Rectal smooth muscle tissue (tissue), 1 donor: ENCODE measurements at regions not wholly inside any gene's neighbourhood (a gene's known extent, or its start where the extent isn't known, plus 50 kb on each side); places are given as distances from the start of the nearest gene placed in this dataset.

Source experiments
- H3K27ac ChIP-seq: one replicate; pipeline ENCODE4 v1.7.0; 2013; ENCODE audit warnings: low read depth, low read length, inconsistent platforms
- H3K27me3 ChIP-seq: one replicate; pipeline ENCODE4 v1.7.0; 2013; ENCODE audit warnings: low read length; ENCODE audit not compliant: control insufficient read depth, insufficient read depth
- H3K36me3 ChIP-seq: one replicate; pipeline ENCODE4 v1.7.0; 2013; ENCODE audit warnings: low read length; ENCODE audit not compliant: control insufficient read depth, insufficient read depth
- H3K4me1 ChIP-seq: one replicate; pipeline ENCODE4 v1.7.0; 2013; ENCODE audit warnings: low read length; ENCODE audit not compliant: control insufficient read depth, insufficient read depth
- H3K4me3 ChIP-seq: one replicate; pipeline ENCODE4 v1.7.0; 2013; ENCODE audit warnings: low read length
- H3K9ac ChIP-seq: one replicate; pipeline ENCODE4 v1.7.0; 2013; ENCODE audit warnings: low read length

DNA sequence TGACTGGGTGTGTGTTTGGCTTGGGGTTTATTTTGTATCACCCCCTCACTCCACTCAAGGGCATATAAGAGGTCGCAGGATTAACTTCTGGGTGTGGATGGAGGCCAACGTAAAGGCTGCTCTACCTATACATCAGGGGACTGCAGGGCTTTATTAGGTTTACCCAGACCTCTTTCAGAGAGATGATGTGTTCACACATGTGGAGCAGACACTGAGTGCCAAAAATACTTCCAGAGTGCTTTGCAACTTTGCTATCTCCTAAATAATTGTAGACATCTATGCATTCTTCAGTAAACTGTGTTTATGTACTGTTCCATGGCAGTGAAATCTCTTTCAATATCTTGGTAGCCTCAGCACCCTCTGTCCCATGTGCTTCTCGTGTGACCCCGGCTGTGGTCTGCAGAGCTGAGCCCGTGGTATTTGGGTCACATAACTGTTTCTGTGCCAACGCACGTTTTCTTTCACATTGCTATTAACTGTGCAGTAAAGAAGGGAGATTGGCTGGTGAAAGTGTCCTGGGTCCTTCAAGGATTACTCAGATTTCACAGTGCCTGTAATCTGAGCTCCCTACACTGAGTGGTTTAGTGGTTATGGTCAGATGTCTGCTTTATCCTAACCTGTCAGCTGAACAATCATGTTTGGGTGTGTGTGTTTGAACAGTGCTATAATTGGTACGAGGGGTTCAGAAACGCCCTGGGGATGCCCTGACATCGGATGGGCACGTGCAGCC is 208.1 kb downstream of the VAPA start:
- Histone ChIP-seq H3K36me3 (no peaks in the 10 kb centered on the region), H3K9ac (no peak overlapping the region), H3K27me3 (no peaks in the 10 kb centered on the region), H3K27ac (no peak overlapping the region), H3K4me1 (peaks cover 8% of the 10 kb centered on the region), H3K4me3 (no peak overlapping the region)

DNA sequence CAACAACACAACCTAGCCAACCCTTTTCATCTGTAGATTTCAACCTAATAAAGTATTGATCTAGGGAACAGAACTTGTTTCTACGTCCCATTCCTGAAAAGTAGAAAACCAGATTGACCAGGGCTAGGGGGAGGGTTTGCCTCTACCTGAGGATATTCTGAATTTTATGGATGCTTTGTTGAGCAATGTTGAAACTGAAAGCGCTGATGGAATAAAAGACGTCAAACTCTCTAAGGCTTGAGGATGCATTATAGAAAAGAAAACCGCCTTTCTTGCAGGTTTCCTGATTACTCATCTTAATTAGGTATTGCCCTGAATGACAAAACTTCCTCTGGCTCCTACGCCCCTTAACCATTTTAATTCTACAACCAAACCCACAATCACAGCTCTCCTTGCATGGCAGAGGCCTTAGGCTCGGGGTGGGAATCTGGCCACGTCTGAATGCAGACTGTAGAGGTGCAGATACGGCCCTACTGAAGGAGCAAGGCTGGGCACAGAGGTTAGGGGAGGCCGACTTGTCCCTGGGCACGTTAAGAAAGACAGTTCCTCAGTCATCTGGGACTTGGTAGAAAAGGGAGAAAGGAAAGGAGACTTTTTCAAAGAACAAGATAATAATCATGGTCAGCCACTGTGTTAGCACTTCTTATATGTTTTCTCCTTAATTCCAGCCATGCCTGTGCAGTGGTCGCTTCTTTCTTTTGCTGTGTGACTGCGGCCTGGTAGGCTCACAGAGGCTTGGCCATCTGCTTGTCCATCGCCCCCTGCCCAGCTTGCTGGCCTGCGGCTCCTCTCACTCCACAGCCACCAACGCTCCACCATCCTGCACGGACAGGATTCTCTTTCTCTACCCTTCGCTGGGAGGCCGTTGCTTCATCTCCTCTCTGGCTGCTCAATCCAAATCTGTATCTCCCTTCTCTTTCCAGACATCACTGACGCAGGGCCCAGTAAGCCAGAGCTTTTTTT is 209.5 kb downstream of the VAPA start:
- H3K27me3 ChIP-seq: no peaks in the 10 kb centered on the region
- peaks cover 8% of the 10 kb centered on the region for H3K4me1 ChIP-seq
- no peak overlapping the region for H3K4me3 ChIP-seq
- H3K9ac ChIP-seq: no peak overlapping the region
- no peak overlapping the region for H3K27ac ChIP-seq
- no peaks in the 10 kb centered on the region for H3K36me3 ChIP-seq

DNA sequence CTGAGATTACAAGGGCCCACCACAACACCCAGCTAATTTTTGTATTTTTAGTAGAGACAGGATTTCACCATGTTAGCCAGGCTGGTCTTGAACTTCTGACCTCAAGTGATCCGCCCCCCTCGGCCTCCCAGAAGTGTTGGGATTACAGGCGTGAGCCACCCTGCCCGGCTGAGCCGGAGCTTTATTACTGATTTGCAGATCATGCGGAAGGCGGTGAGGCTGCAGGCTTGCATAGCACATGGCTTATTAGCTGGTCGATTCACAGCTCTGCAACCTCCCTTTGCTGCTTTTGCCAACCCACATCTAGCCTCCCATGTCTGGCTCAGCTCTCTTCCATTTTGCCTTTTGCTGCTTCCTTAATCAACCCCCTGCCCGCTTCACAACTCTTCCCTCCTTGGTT is 210.3 kb downstream of the VAPA start:
- Histone ChIP-seq H3K27me3 (no peaks in the 10 kb centered on the region), H3K4me3 (no peak overlapping the region), H3K27ac (no peak overlapping the region), H3K4me1 (peaks cover 8% of the 10 kb centered on the region), H3K36me3 (no peaks in the 10 kb centered on the region), H3K9ac (no peak overlapping the region)

DNA sequence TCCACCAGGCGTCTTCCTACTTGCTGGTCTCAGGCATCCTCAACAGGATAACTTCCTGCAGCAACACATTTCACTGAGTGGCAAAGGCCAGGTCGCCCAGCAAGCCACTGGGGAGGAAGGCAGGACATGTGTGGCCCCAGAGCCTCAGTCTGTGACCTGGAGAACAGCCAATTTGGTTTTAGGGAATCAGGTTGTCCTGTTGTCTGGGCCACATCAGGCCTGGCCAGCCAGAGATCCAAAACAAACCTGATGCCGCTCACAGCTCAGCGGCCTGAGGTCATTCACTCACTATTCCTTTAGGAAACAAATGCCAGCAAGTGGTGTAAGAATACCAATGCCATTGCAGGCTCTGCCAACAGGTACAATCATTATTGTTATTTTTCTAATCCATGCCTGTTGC is 210.7 kb downstream of the VAPA start:
- no peak overlapping the region for H3K9ac ChIP-seq
- peaks cover 8% of the 10 kb centered on the region for H3K4me1 ChIP-seq
- no peak overlapping the region for H3K4me3 ChIP-seq
- H3K27ac ChIP-seq: no peak overlapping the region
- H3K27me3 ChIP-seq: no peaks in the 10 kb centered on the region
- H3K36me3 ChIP-seq: no peaks in the 10 kb centered on the region

DNA sequence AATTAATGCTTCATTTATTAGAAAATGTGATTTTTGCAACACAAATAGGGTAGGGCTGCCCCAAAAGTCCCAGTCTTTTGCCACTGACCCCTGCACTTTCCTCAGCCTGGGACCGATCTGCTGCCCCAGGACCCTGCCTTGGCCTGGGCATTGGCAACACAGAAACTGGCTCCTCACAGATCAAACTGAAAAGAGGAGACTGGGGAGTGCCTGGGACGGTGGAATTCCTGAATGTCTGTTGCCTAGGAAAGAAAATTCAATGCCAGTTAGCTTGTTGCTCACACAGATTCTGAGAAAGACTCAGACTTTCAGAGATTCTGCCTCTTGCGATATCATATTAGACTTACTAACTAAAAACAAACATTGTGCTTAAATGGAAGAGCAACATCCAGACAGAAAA is 211.2 kb downstream of the VAPA start:
- Histone ChIP-seq H3K36me3 (no peaks in the 10 kb centered on the region), H3K4me1 (peaks cover 8% of the 10 kb centered on the region), H3K4me3 (no peak overlapping the region), H3K27me3 (no peaks in the 10 kb centered on the region), H3K27ac (no peak overlapping the region), H3K9ac (no peak overlapping the region)

DNA sequence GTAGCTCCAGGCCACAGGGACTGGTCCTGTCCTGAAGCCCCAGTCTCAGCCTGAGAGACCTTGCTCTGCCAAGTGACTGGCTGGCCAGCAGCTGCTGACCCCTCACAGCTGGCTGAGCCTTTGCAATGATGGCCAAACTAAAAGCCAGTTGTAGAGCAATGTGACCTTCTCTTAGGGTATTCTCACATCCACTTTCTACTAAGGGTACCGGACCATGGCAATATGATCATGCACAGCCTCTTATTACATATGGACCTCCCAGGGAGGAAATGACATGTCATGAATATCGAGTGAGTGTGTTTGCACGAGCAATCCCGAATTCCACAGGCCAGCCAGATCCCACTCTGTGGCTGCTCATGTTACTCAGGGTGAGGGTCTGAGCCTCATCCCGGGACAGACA is 213.9 kb downstream of the VAPA start:
- Histone ChIP-seq H3K4me3 (no peak overlapping the region), H3K27ac (no peak overlapping the region), H3K4me1 (peaks cover 2% of the 10 kb centered on the region), H3K9ac (no peak overlapping the region), H3K27me3 (peaks cover 5% of the 10 kb centered on the region), H3K36me3 (no peaks in the 10 kb centered on the region)

DNA sequence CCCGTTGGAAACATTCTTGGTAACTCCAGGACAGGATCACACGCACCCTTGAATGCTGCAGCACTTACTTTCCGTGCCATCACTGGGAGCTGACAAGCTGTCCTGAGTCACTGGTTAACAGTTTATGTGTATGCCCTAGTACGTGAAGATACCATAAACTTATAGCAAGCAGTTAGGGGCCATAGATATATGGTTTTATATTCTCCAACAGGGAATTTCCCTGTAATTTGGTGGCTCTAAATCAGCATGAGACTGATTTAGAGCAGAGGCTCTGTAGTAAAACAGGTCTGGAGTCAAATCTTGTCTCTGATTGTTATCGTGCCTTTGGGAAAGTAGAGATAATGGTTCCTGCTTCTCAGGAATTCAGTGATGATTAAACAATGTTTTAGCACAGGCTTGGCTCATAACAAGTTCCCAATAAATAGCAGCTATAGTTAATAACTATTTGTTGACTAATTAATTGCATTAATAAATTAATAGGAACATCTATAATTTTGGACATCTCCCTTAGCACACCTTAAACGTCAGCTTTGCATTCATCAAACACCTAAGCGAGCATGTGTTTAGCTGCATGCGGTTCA is 215.2 kb downstream of the VAPA start:
- peaks cover 5% of the 10 kb centered on the region for H3K27me3 ChIP-seq
- H3K27ac ChIP-seq: no peak overlapping the region
- no peak overlapping the region for H3K4me3 ChIP-seq
- no peak overlapping the region for H3K9ac ChIP-seq
- no peaks in the 10 kb centered on the region for H3K4me1 ChIP-seq
- H3K36me3 ChIP-seq: no peaks in the 10 kb centered on the region

DNA sequence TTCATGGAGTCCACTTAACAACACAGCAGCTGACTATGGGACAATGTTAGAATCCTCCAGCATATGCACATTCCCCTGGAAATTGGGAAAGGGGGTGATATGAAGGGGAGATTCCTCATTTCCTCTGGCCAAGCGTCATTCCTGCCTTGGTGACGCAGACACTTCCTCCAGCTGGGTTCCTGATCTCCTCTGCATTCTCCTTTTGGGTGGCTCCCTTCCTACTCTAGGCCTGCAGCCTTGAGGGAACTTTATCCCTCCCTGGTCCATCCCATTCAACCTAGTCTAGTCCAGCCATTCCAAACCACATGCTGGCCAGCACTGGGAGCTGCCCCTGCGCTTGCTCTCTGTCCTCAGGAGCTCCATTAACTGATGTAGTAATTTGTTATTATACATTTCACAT is 216.8 kb downstream of the VAPA start:
- Histone ChIP-seq H3K36me3 (no peaks in the 10 kb centered on the region), H3K27ac (no peak overlapping the region), H3K4me3 (no peak overlapping the region), H3K27me3 (peaks cover 5% of the 10 kb centered on the region), H3K9ac (no peak overlapping the region), H3K4me1 (no peaks in the 10 kb centered on the region)

DNA sequence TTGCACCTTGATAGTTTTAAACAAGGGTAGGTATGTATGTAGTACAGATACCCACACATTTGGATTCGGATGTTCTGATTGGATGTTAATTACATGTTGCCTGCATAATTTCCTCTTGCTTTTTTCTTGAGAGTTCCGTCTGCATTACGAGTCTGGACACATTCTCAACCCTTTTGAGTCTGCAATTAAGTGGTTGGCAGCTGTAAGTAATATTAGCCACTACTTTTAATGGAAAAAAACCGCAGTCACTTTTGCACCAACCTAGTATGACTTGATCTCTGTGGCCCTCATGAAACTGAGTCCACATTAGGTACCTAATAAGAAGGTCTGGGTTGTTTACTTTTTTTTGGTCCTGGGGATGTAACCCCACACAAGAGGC is 217.3 kb downstream of the VAPA start:
- H3K27ac ChIP-seq: no peak overlapping the region
- H3K27me3 ChIP-seq: peaks cover 5% of the 10 kb centered on the region
- H3K4me3 ChIP-seq: no peak overlapping the region
- no peaks in the 10 kb centered on the region for H3K36me3 ChIP-seq
- no peaks in the 10 kb centered on the region for H3K4me1 ChIP-seq
- no peak overlapping the region for H3K9ac ChIP-seq

DNA sequence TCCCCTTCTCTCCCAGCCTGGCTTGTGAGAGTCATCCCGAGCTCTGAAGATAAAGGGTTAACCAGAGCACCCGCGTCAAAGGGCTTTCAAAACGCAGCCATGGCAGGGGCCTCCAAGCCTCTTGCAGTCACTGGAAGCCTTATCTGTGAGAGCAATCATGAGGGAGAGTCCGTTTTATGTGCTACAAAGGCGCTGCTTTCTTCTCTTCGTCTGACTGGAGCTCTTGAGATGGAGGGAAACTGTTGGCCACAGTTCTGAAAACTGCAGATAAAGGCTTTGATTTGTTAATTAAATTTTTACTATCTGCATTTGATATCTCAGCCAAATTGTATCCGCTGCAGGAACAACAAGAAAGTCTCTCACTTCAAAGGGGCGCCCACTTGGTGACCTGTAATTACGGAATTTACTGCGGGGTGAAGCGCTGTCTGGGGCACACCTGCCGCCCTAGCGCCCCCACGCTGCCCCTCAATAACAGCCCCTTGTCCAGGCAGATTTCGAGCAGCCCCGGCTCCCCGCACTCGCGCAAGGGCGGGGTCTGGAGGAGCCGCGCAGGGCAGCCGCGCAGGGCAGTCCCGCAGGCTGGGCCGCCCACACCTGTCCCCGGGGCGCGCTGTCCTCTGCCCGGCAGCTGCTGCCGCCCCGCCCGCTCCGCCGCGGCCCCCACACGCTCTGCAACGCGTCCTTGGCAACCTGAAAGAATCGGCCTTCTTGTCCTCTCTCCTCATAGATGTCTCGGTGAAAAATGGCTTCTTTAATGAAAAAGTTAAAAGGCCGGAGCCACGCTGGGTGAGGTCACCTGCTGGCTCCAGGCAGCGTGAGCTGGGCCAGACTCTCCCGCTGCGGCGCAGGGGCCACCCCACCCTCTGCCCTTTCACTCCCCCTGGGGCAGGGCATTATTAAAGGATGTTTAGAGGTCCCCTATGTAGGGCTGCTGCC is 217.9 kb downstream of the VAPA start:
- Histone ChIP-seq H3K27me3 (peaks cover 5% of the 10 kb centered on the region), H3K4me3 (peak overlapping the region; percentile 47), H3K9ac (no peak overlapping the region), H3K36me3 (no peaks in the 10 kb centered on the region), H3K27ac (no peak overlapping the region), H3K4me1 (no peaks in the 10 kb centered on the region)

DNA sequence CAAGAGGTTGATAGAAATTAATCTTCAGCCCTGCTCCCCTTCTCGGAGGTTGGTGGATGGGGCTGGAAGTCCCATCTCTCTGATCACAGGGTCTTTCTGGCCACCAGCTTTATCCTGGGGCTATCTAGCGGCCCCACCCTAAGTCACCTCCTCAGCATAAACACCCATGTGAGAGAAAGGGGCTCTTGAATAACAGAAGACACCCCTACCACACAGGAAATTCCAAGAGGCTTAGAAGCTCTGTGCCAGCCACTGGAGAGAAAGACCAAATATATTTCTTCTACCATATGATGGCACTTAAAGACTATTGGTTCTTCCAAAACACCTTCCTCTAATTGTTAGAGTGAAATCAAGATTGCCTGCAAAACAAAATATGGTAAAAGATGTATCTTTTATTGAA is 219.7 kb downstream of the VAPA start:
- Histone ChIP-seq H3K4me3 (no peak overlapping the region), H3K27me3 (peaks cover 5% of the 10 kb centered on the region), H3K4me1 (no peaks in the 10 kb centered on the region), H3K27ac (no peak overlapping the region), H3K36me3 (no peaks in the 10 kb centered on the region), H3K9ac (no peak overlapping the region)

DNA sequence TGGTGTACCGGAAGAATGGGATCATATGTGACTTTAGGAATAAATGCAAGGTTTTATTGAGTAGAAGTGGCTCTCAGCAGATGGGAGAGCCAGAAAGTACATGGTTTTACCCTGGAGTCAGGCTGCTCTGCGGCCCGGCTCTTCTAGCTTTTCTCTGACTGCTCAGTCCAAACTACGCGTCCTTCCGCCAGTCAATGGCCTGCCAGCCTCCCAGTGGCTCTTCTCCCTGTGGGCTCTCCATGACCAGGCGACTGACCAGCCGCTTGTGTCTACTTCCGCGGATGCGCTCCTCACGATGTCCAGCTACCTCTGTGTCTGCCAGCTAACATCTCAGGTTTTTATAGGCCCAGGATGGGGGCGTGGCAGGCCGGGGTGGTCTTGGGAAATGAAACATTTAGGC is 220.4 kb downstream of the VAPA start:
- H3K36me3 ChIP-seq: no peaks in the 10 kb centered on the region
- H3K9ac ChIP-seq: no peak overlapping the region
- no peak overlapping the region for H3K4me3 ChIP-seq
- peaks cover 5% of the 10 kb centered on the region for H3K27me3 ChIP-seq
- no peaks in the 10 kb centered on the region for H3K4me1 ChIP-seq
- H3K27ac ChIP-seq: no peak overlapping the region
